Stomach (tissue), 4 donors: ENCODE measurements at regions not wholly inside any gene's neighbourhood (a gene's known extent, or its start where the extent isn't known, plus 50 kb on each side); places are given as distances from the start of the nearest gene placed in this dataset.

Experiments used
- EP300 ChIP-seq: sonication (generic); formaldehyde crosslinking; IDR thresholded peaks from one replicate; pipeline ENCODE4 v1.6.1; 2017; ENCODE audit warnings: antibody characterized with exemption
- POLR2A ChIP-seq, 4 donors: fragments of 450-650 bp; IDR thresholded peaks; one replicate each; pipeline ENCODE4 v1.6.1; 2016; ENCODE audit warnings: antibody characterized with exemption in 4 of 4, control low read depth in 2 of 4, mild to moderate bottlenecking in 1 of 4, moderate library complexity in 1 of 4
- TF ChIP-seq, protein P1 (sequence below), 7 experiments: fragments of 450-650 bp in 4 of 7; fragments of 200-600 bp in 3 of 7; sonication (generic) in 3 of 7; IDR thresholded peaks; one replicate each; pipeline ENCODE4 v1.5.1; 2016 to 2019; ENCODE audit warnings: antibody characterized with exemption in 7 of 7, control low read depth in 2 of 7, mild to moderate bottlenecking in 1 of 7

DNA sequence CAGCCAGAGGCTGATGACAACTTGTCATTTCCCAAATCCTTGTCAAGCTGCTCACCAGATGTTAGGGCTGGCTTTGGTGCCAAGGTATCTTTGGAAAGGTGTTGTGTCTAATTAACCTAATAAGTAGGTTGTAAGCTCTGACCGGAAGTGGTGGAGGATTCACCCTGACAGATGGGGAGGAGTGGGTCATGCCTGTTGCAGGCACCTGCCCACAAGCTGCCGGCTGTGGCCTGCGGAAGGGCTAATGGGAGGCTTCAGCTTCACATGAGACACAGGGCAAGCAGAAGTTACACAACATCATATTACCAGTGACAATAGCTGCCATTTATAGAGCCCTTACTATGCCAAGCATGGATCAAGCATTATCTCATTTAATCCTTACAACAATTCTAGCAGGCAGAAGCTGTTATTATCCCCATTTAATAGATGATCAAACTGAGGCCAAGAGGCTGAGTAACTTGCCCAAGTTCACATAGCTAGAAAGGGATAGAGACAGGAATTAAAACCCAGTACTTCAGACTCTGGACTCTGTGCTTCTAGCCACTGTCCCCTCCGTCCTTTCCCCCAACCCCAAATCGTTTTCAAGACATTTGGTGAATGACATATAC, 63.1 kb upstream of the DUSP5 start:
- TF ChIP-seq, protein P1, sequence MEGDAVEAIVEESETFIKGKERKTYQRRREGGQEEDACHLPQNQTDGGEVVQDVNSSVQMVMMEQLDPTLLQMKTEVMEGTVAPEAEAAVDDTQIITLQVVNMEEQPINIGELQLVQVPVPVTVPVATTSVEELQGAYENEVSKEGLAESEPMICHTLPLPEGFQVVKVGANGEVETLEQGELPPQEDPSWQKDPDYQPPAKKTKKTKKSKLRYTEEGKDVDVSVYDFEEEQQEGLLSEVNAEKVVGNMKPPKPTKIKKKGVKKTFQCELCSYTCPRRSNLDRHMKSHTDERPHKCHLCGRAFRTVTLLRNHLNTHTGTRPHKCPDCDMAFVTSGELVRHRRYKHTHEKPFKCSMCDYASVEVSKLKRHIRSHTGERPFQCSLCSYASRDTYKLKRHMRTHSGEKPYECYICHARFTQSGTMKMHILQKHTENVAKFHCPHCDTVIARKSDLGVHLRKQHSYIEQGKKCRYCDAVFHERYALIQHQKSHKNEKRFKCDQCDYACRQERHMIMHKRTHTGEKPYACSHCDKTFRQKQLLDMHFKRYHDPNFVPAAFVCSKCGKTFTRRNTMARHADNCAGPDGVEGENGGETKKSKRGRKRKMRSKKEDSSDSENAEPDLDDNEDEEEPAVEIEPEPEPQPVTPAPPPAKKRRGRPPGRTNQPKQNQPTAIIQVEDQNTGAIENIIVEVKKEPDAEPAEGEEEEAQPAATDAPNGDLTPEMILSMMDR (IDR thresholded peaks at IDR 0.05) = no peak
- TF ChIP-seq POLR2A (IDR thresholded peaks at IDR 0.05) = no peak
- TF ChIP-seq EP300 = no peak
